H1 (cell line): ENCODE measurements at regions not wholly inside any gene's neighbourhood (a gene's known extent, or its start where the extent isn't known, plus 50 kb on each side); places are given as distances from the start of the nearest gene placed in this dataset.

ENCODE experiments used
- CTCF ChIA-PET: fragments of 300-600 bp; sonication (Branson Sonifier 250); formaldehyde crosslinking; loops from one replicate; lab custom pipeline; 2021; ENCODE audit not compliant: partially characterized antibody; lab: Charles Lee
- POLR2A ChIA-PET: fragments of 300-600 bp; sonication (Branson Sonifier 250); formaldehyde crosslinking; loops from one replicate; lab custom pipeline; 2021; ENCODE audit warnings: inconsistent platforms; ENCODE audit not compliant: partially characterized antibody; lab: Charles Lee
- DNase-seq, 2 experiments: peaks; one replicate each; pipeline versions ENCODE4 v3.0.0 to v3.0.0-alpha.2; 2010 to 2022; ENCODE audit warnings: low spot score in 2 of 2, low read depth in 1 of 2, mixed read lengths in 1 of 2
- FAIRE-seq: peaks from 2 replicates; lab custom pipeline; 2011; peaks lifted over from hg19 to GRCh38; lab: Jason Lieb, UNC
- H2AFZ ChIP-seq: 2 replicates; pipeline ENCODE4 v1.8.1; 2012; ENCODE audit warnings: low read length, inconsistent platforms
- H2AK5ac ChIP-seq: 2 replicates; pipeline ENCODE4 v1.6.1; 2013; ENCODE audit warnings: low read depth, low read length
- H2BK120ac ChIP-seq: replicated peaks from 2 replicates; pipeline ENCODE3; 2013; ENCODE audit warnings: low read depth, low read length, inconsistent platforms
- H2BK12ac ChIP-seq: 2 replicates; pipeline ENCODE4 v1.6.1; 2013; ENCODE audit warnings: low read depth, low read length
- H2BK15ac ChIP-seq: 2 replicates; pipeline ENCODE4 v1.6.1; 2013; ENCODE audit warnings: low read length
- H2BK20ac ChIP-seq: 2 replicates; pipeline ENCODE4 v1.6.1; 2013; ENCODE audit warnings: low read length
- H2BK5ac ChIP-seq: 2 replicates; pipeline ENCODE4 v1.6.1; 2013; ENCODE audit warnings: low read depth, low read length
- H3K14ac ChIP-seq: 2 replicates; pipeline ENCODE4 v1.6.1; 2013; ENCODE audit warnings: inconsistent platforms; ENCODE audit not compliant: insufficient read length
- H3K18ac ChIP-seq: 2 replicates; pipeline ENCODE4 v1.6.1; 2013; ENCODE audit warnings: low read length; ENCODE audit errors: extremely low read depth
- H3K23ac ChIP-seq: 2 replicates; pipeline ENCODE4 v1.6.1; 2013; ENCODE audit warnings: inconsistent platforms; ENCODE audit not compliant: insufficient read length
- H3K23me2 ChIP-seq: 2 replicates; pipeline ENCODE4 v1.6.1; 2013; ENCODE audit warnings: low read depth, low read length
- H3K27ac ChIP-seq: 2 replicates; pipeline ENCODE4 v1.6.1; 2011; ENCODE audit warnings: low read depth, low read length, inconsistent platforms
- H3K27me3 ChIP-seq, 4 experiments: replicated peaks in 1 of 4; 1 replicate in 1 of 4; 2 replicates in 3 of 4; pipeline versions ENCODE4 v1.6.1 to v1.8.1; 2011 to 2013; ENCODE audit warnings: low read length in 3 of 4, mild to moderate bottlenecking in 3 of 4, inconsistent platforms in 2 of 4, mixed read lengths in 2 of 4, moderate library complexity in 1 of 4; ENCODE audit not compliant: control insufficient read depth in 3 of 4, insufficient read depth in 3 of 4; ENCODE audit errors: extremely low read depth in 1 of 4
- H3K36me3 ChIP-seq, 4 experiments: 2 replicates each; pipeline versions ENCODE4 v1.6.1 to v1.8.1; 2011 to 2013; ENCODE audit warnings: mild to moderate bottlenecking in 4 of 4, low read length in 3 of 4, moderate library complexity in 2 of 4, control low read depth in 1 of 4, inconsistent platforms in 1 of 4; ENCODE audit not compliant: insufficient read depth in 4 of 4, control insufficient read depth in 2 of 4
- H3K4ac ChIP-seq: replicated peaks from 2 replicates; pipeline ENCODE3; 2013; ENCODE audit warnings: low read length, low read depth, mixed read lengths, inconsistent platforms; ENCODE audit not compliant: insufficient read length
- H3K4me1 ChIP-seq, 4 experiments: replicated peaks in 1 of 4; 1 replicate in 1 of 4; 2 replicates in 3 of 4; pipeline versions ENCODE4 v1.6.1 to v1.8.1; 2011 to 2013; ENCODE audit warnings: low read length in 3 of 4, inconsistent platforms in 2 of 4, mixed read lengths in 1 of 4; ENCODE audit not compliant: insufficient read depth in 4 of 4, control insufficient read depth in 3 of 4
- H3K4me2 ChIP-seq, 2 experiments: 2 replicates each; pipeline versions ENCODE4 v1.6.1 to v1.8.1; 2011 to 2013; ENCODE audit warnings: low read depth in 2 of 2, low read length in 2 of 2, control low read depth in 1 of 2, inconsistent platforms in 1 of 2, mild to moderate bottlenecking in 1 of 2; ENCODE audit not compliant: insufficient read depth in 1 of 2
- H3K4me3 ChIP-seq, 4 experiments: fragments of 200-600, 300-600 bp in 1 of 4; sonication (generic), shearing (Covaris generic), sonication (Bioruptor Twin) in 1 of 4; 2 replicates each; pipeline versions ENCODE4 v1.5.1 to v1.8.1; 2011 to 2016; ENCODE audit warnings: low read length in 4 of 4, low read depth in 3 of 4, control low read depth in 2 of 4, inconsistent platforms in 2 of 4, mild to moderate bottlenecking in 2 of 4, mixed read lengths in 1 of 4, moderate library complexity in 1 of 4; ENCODE audit not compliant: insufficient read depth in 2 of 4; ENCODE audit errors: extremely low read depth in 1 of 4
- H3K56ac ChIP-seq: replicated peaks from 2 replicates; pipeline ENCODE3; 2013; ENCODE audit warnings: low read depth, mild to moderate bottlenecking, mixed read lengths, low read length, inconsistent platforms; ENCODE audit not compliant: insufficient read length
- H3K79me1 ChIP-seq: 2 replicates; pipeline ENCODE4 v1.6.1; 2013; ENCODE audit warnings: low read depth, low read length, control low read depth
- H3K79me2 ChIP-seq, 2 experiments: 2 replicates each; pipeline versions ENCODE4 v1.6.1 to v1.8.1; 2012 to 2013; ENCODE audit warnings: low read length in 2 of 2, mild to moderate bottlenecking in 2 of 2, inconsistent platforms in 1 of 2; ENCODE audit not compliant: insufficient read depth in 2 of 2, control insufficient read depth in 1 of 2
- H3K9ac ChIP-seq, 4 experiments: replicated peaks in 1 of 4; 1 replicate in 1 of 4; 2 replicates in 3 of 4; pipeline versions ENCODE4 v1.6.1 to v1.8.1; 2011 to 2013; ENCODE audit warnings: low read depth in 3 of 4, low read length in 3 of 4, control low read depth in 2 of 4, mild to moderate bottlenecking in 2 of 4, moderate library complexity in 2 of 4, inconsistent platforms in 1 of 4; ENCODE audit errors: extremely low read depth in 1 of 4
- H3K9me3 ChIP-seq, 2 experiments: 2 replicates each; pipeline versions ENCODE4 v1.6.1 to v1.8.1; 2012 to 2013; ENCODE audit warnings: mild to moderate bottlenecking in 2 of 2, moderate library complexity in 2 of 2, control low read depth in 1 of 2, inconsistent platforms in 1 of 2, low read depth in 1 of 2, low read length in 1 of 2, mixed read lengths in 1 of 2; ENCODE audit not compliant: insufficient read depth in 2 of 2
- H4K20me1 ChIP-seq, 2 experiments: replicated peaks in 1 of 2; 2 replicates each; pipeline versions ENCODE3 to v1.8.1; 2011 to 2013; ENCODE audit warnings: inconsistent platforms in 2 of 2, low read length in 2 of 2, mild to moderate bottlenecking in 1 of 2; ENCODE audit not compliant: insufficient read depth in 2 of 2, control insufficient read depth in 1 of 2
- H4K5ac ChIP-seq: 2 replicates; pipeline ENCODE4 v1.6.1; 2013; ENCODE audit warnings: low read length, low read depth, mixed read lengths, inconsistent platforms; ENCODE audit not compliant: insufficient read length
- H4K8ac ChIP-seq: 2 replicates; pipeline ENCODE4 v1.8.0; 2013; ENCODE audit warnings: mild to moderate bottlenecking, moderate library complexity, low read length, inconsistent platforms; ENCODE audit not compliant: insufficient read depth; ENCODE audit errors: extremely low read depth
- H4K91ac ChIP-seq: replicated peaks from 2 replicates; pipeline ENCODE3; 2013; ENCODE audit warnings: low read length, mixed read lengths, inconsistent platforms; ENCODE audit not compliant: insufficient read length
- HDAC2 ChIP-seq, 2 experiments: fragments of 300-600 bp in 1 of 2; sonication (generic) in 1 of 2; IDR thresholded peaks; 2 replicates each; pipeline ENCODE4 v1.6.1; 2011 to 2012; ENCODE audit warnings: low read depth in 2 of 2, low read length in 2 of 2, mild to moderate bottlenecking in 2 of 2, moderate library complexity in 2 of 2, borderline replicate concordance in 1 of 2, inconsistent platforms in 1 of 2
- POLR2A ChIP-seq, 2 experiments: IDR thresholded peaks; 1 replicate in 1 of 2; 2 replicates in 1 of 2; pipeline ENCODE4 v1.6.1; 2011; ENCODE audit warnings: low read depth in 2 of 2, low read length in 2 of 2, mild to moderate bottlenecking in 2 of 2; ENCODE audit errors: control extremely low read depth in 1 of 2
- WGBS, 2 experiments: shearing (Covaris generic) in 1 of 2; methylation state at CpG; one replicate each; pipeline versions ENCODE4 v1.1.6 to v1.1.7; 2013 to 2015; ENCODE audit warnings: low lambda C conversion rate in 2 of 2, mixed read lengths in 2 of 2, inconsistent platforms in 1 of 2, low coverage in 1 of 2, missing lambda C conversion rate in 1 of 2; ENCODE audit not compliant: insufficient replicate concordance in 2 of 2, insufficient coverage in 1 of 2, insufficient read length in 1 of 2; ENCODE audit errors: extremely low coverage in 1 of 2, missing lambda C conversion rate in 1 of 2; 5-methylcytosine and 5-hydroxymethylcytosine counted together

DNA sequence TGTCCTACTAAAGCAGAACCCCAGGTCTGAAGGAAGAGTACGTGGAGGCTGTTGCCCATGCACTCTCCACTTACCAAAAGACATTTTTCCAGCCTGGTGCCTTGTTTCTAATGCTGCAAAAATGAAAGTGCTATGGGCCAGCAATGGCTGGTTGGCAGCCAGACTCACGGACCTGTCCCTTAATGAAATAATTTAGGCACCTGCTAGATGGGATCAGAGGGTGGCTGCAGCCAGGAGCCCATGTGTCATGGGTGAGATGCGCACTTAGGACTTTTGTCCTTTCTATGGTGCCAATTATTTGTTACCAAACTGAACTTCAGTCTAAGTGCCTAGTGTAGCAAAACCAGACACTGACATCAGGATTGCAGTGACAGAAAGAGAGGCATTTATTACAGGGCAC is 276.3 kb downstream of the YTHDC2 start:
- TF ChIP-seq POLR2A (IDR thresholded peaks at IDR 0.05; ENCODE audit: control extremely low read depth in 1 of 2, low read depth in 2 of 2, low read length in 2 of 2) (no peak), HDAC2 (IDR thresholded peaks at IDR 0.05; ENCODE audit: borderline replicate concordance in 1 of 2, low read depth in 2 of 2, low read length in 2 of 2) (no peak)
- no peak overlapping the region for H3K4me3 ChIP-seq
- H2BK120ac ChIP-seq, result no peak overlapping the region
- FAIRE-seq (no peak), DNase-seq (no peak)
- H3K56ac ChIP-seq, result no peak overlapping the region
- no peak overlapping the region for H3K4ac ChIP-seq
- no peak overlapping the region for H4K5ac ChIP-seq
- no peak overlapping the region for H2BK12ac ChIP-seq
- ChIA-PET POLR2A (no interaction called here), CTCF (interaction anchor here (1.9 kb wide), 1 partner anchor 17 kb away, joined by 5 read pairs; no protein-coding TSS in a partner anchor)
- H3K4me1 ChIP-seq, result no peaks in the 10 kb centered on the region
- no peak overlapping the region for H2BK20ac ChIP-seq
- no peak overlapping the region for H4K91ac ChIP-seq
- H3K23ac ChIP-seq, result no peak overlapping the region
- H2BK5ac ChIP-seq, result no peak overlapping the region
- H3K4me2 ChIP-seq, result no peak overlapping the region
- H3K18ac ChIP-seq, result no peak overlapping the region
- no peaks in the 10 kb centered on the region for H4K20me1 ChIP-seq
- H4K8ac ChIP-seq, result no peak overlapping the region
- no peak overlapping the region for H3K14ac ChIP-seq
- no peak overlapping the region; a peak in 1 of 7 replicates for H3K9ac ChIP-seq
- WGBS, 2 experiments, result 83% methylated on average over 3 of the region's 3 CpGs; no CpG with 5 or more reads in 1 of the 2 experiments
- H2AFZ ChIP-seq, result no peak overlapping the region; the same call in 1 of the 2 replicates
- no peaks in the 10 kb centered on the region; the same call in 1 of the 2 replicates for H3K23me2 ChIP-seq
- H3K79me2 ChIP-seq, result no peaks in the 10 kb centered on the region
- H3K27me3 ChIP-seq, result no peaks in the 10 kb centered on the region
- H2AK5ac ChIP-seq, result no peak overlapping the region
- H3K9me3 ChIP-seq, result no peaks in the 10 kb centered on the region
- no peak overlapping the region for H2BK15ac ChIP-seq
- no peaks in the 10 kb centered on the region for H3K79me1 ChIP-seq
- no peaks in the 10 kb centered on the region for H3K36me3 ChIP-seq
- no peak overlapping the region for H3K27ac ChIP-seq
